IMR-90 (cell line): ENCODE measurements at regions not wholly inside any gene's neighbourhood (a gene's known extent, or its start where the extent isn't known, plus 50 kb on each side); places are given as distances from the start of the nearest gene placed in this dataset.

ENCODE experiments used
- ATAC-seq: fragments of 200-7000 bp; cut with Tn5 transposase; 2 replicates; pipeline ENCODE4 v1.9.1; 2020; ENCODE audit warnings: low read depth, mild to moderate bottlenecking, moderate library complexity
- BruUV-seq: library from RNA; stranded (reverse); fragments of 400-500 nt; replicated peaks from 2 replicates; lab custom pipeline; 2021; lab: Mats Ljungman, UMichigan
- CTCF ChIA-PET: fragments of 300-600 bp; formaldehyde crosslinking; extraction: SDS; loops from one replicate; lab custom pipeline; 2021; ENCODE audit warnings: antibody characterized with exemption; lab: Yijun Ruan, JAX
- POLR2A ChIA-PET: fragments of 300-600 bp; sonication (Branson Sonifier 250); formaldehyde crosslinking; loops from one replicate; lab custom pipeline; 2022; ENCODE audit warnings: antibody characterized with exemption; ENCODE audit not compliant: unreplicated experiment; lab: Charles Lee
- DNase-seq: peaks from one replicate; pipeline ENCODE4 v3.0.0; 2013
- H2AFZ ChIP-seq: replicated peaks from 2 replicates; pipeline ENCODE3; 2013; ENCODE audit warnings: low read length, mild to moderate bottlenecking; ENCODE audit not compliant: poor library complexity
- H2AK5ac ChIP-seq: 2 replicates; pipeline ENCODE4 v1.6.1; 2013; ENCODE audit warnings: low read depth, low read length, inconsistent platforms
- H2AK9ac ChIP-seq: replicated peaks from 2 replicates; pipeline ENCODE3; 2013; ENCODE audit warnings: mild to moderate bottlenecking, low read depth, low read length, moderate library complexity; ENCODE audit not compliant: poor library complexity
- H2BK120ac ChIP-seq: 2 replicates; pipeline ENCODE4 v1.6.1; 2013; ENCODE audit warnings: low read depth, low read length, inconsistent platforms
- H2BK15ac ChIP-seq: 3 replicates; pipeline ENCODE4 v1.6.1; 2013; ENCODE audit warnings: low read depth, low read length, inconsistent platforms
- H2BK20ac ChIP-seq: 2 replicates; pipeline ENCODE4 v1.6.1; 2013; ENCODE audit warnings: low read depth, mild to moderate bottlenecking, inconsistent platforms, low read length, moderate library complexity
- H2BK5ac ChIP-seq: 2 replicates; pipeline ENCODE4 v1.6.1; 2013; ENCODE audit warnings: mild to moderate bottlenecking, low read depth, low read length, inconsistent platforms; ENCODE audit not compliant: poor library complexity, severe bottlenecking
- H3K14ac ChIP-seq: replicated peaks from 2 replicates; pipeline ENCODE4 v1.6.1; 2013; ENCODE audit warnings: low read depth, low read length, inconsistent platforms
- H3K18ac ChIP-seq: 2 replicates; pipeline ENCODE4 v1.6.1; 2013; ENCODE audit warnings: low read depth, low read length, control low read depth
- H3K23ac ChIP-seq: 2 replicates; pipeline ENCODE4 v1.6.1; 2013; ENCODE audit warnings: low read depth, low read length, inconsistent platforms
- H3K27ac ChIP-seq: 2 replicates; pipeline ENCODE4 v1.5.1; 2013; ENCODE audit warnings: mild to moderate bottlenecking, control low read depth, low read length; ENCODE audit not compliant: insufficient read depth
- H3K27me3 ChIP-seq: 2 replicates; pipeline ENCODE4 v1.6.1; 2013; ENCODE audit warnings: low read length; ENCODE audit not compliant: control insufficient read depth, insufficient read depth
- H3K36me3 ChIP-seq: 2 replicates; pipeline ENCODE4 v1.6.1; 2013; ENCODE audit warnings: low read length, mixed read lengths; ENCODE audit not compliant: control insufficient read depth, insufficient read depth
- H3K4ac ChIP-seq: 2 replicates; pipeline ENCODE4 v1.6.1; 2013; ENCODE audit warnings: low read depth, low read length, inconsistent platforms
- H3K4me1 ChIP-seq: 2 replicates; pipeline ENCODE4 v1.6.1; 2013; ENCODE audit warnings: low read length, mixed read lengths; ENCODE audit not compliant: control insufficient read depth, insufficient read depth
- H3K4me2 ChIP-seq: 2 replicates; pipeline ENCODE4 v1.6.1; 2013; ENCODE audit warnings: low read depth, mild to moderate bottlenecking, control low read depth, low read length, moderate library complexity
- H3K4me3 ChIP-seq: 2 replicates; pipeline ENCODE4 v1.5.1; 2013; ENCODE audit warnings: low read depth, mild to moderate bottlenecking, control low read depth, low read length, moderate library complexity; ENCODE audit not compliant: insufficient read depth
- H3K56ac ChIP-seq: 2 replicates; pipeline ENCODE4 v1.6.1; 2013; ENCODE audit warnings: low read length, inconsistent platforms; ENCODE audit not compliant: insufficient read depth; ENCODE audit errors: extremely low read depth
- H3K79me1 ChIP-seq, 2 experiments: 2 replicates each; pipeline ENCODE4 v1.6.1; 2013; ENCODE audit warnings: low read length in 2 of 2, inconsistent platforms in 1 of 2, low read depth in 1 of 2
- H3K9ac ChIP-seq: 2 replicates; pipeline ENCODE4 v1.6.1; 2013; ENCODE audit warnings: low read depth, low read length, control low read depth
- H3K9me1 ChIP-seq: 2 replicates; pipeline ENCODE4 v1.6.1; 2013; ENCODE audit warnings: low read length, inconsistent platforms; ENCODE audit not compliant: insufficient read depth
- H3K9me3 ChIP-seq: 2 replicates; pipeline ENCODE4 v1.6.1; 2013; ENCODE audit warnings: low read length; ENCODE audit not compliant: control insufficient read depth, insufficient read depth
- H4K20me1 ChIP-seq: 2 replicates; pipeline ENCODE4 v1.6.1; 2013; ENCODE audit warnings: low read length, inconsistent platforms; ENCODE audit not compliant: insufficient read depth
- H4K5ac ChIP-seq: 2 replicates; pipeline ENCODE4 v1.6.1; 2013; ENCODE audit warnings: mild to moderate bottlenecking, low read depth, low read length, control low read depth
- H4K8ac ChIP-seq, 2 experiments: 2 replicates each; pipeline ENCODE4 v1.6.1; 2013; ENCODE audit warnings: low read depth in 2 of 2, low read length in 2 of 2, control low read depth in 1 of 2, inconsistent platforms in 1 of 2
- H4K91ac ChIP-seq: 2 replicates; pipeline ENCODE4 v1.6.1; 2013; ENCODE audit warnings: low read depth, low read length, inconsistent platforms; ENCODE audit not compliant: insufficient read depth
- BHLHE40 ChIP-seq: fragments of 150-350 bp; IDR thresholded peaks from 2 replicates; pipeline ENCODE4 v1.6.1; 2016; ENCODE audit warnings: mild to moderate bottlenecking, low read depth, low read length
- MAZ ChIP-seq: IDR thresholded peaks from 2 replicates; pipeline ENCODE4 v1.6.1; 2012; ENCODE audit warnings: low read depth, mild to moderate bottlenecking, low read length, improper control_type of control experiment, moderate library complexity, borderline replicate concordance
- RAD21 ChIP-seq: IDR thresholded peaks from 2 replicates; pipeline ENCODE4 v1.6.1; 2012; ENCODE audit warnings: low read length, improper control_type of control experiment
- dilution Hi-C: fragments of 300-500 bp; cut with HindIII; formaldehyde crosslinking; loops from one replicate; pipeline ENCODE4 v1.14.3; 2018; ENCODE audit warnings: low sequenced_read_pairs; ENCODE audit not compliant: unreplicated experiment
- in situ Hi-C: fragments of 300-500 bp; cut with MboI; formaldehyde crosslinking; loops from 3 replicates; pipeline ENCODE4 v1.14.3; 2019; ENCODE audit warnings: low sequenced_read_pairs, inconsistent platforms, mixed read lengths
- intact Hi-C: fragments of 100-400 bp; cut with micrococcal nuclease; formaldehyde crosslinking; loops from 2 replicates; pipeline ENCODE4 v1.10.0; 2022

GRCh38 chr13:58698531-58698930 is 1067.0 kb downstream of the PCDH17 start:
- POLR2A ChIA-PET = no interaction called here
- Histone ChIP-seq H4K91ac (no peak overlapping the region), H3K56ac (no peak overlapping the region), H3K14ac (no peak overlapping the region), H3K27me3 (no peaks in the 10 kb centered on the region), H3K23ac (no peak overlapping the region), H2AK5ac (no peak overlapping the region), H2BK15ac (no peak overlapping the region), H3K27ac (no peak overlapping the region), H2BK20ac (no peak overlapping the region), H2AK9ac (no peak overlapping the region), H4K5ac (no peak overlapping the region), H4K8ac (no peak overlapping the region), H2AFZ (no peak overlapping the region), H2BK5ac (no peak overlapping the region), H2BK120ac (no peak overlapping the region), H3K4me3 (no peak overlapping the region), H3K18ac (no peak overlapping the region), H3K9me3 (peaks cover 3% of the 10 kb centered on the region), H3K9ac (no peak overlapping the region), H4K20me1 (no peaks in the 10 kb centered on the region), H3K36me3 (no peaks in the 10 kb centered on the region), H3K79me1 (no peaks in the 10 kb centered on the region), H3K4ac (no peak overlapping the region), H3K4me2 (no peak overlapping the region), H3K4me1 (no peaks in the 10 kb centered on the region), H3K9me1 (no peaks in the 10 kb centered on the region)
- CTCF ChIA-PET = no interaction called here
- TF ChIP-seq BHLHE40 (no peak), RAD21 (no peak), MAZ (no peak)
- dilution Hi-C loops (no loop called here), in situ Hi-C loops (no loop called here), intact Hi-C loops (no loop called here)
- ATAC-seq (no peak), DNase-seq (no peak)
- no TSS peak for BruUV-seq
